Ishikawa (cell line): ENCODE measurements at regions not wholly inside any gene's neighbourhood (a gene's known extent, or its start where the extent isn't known, plus 50 kb on each side); places are given as distances from the start of the nearest gene placed in this dataset.

ENCODE experiments used
- CEBPB ChIP-seq: IDR thresholded peaks from 2 replicates; pipeline ENCODE4 v1.6.1; 2012
- CREB1 ChIP-seq: IDR thresholded peaks from 2 replicates; pipeline ENCODE4 v1.6.1; 2012; ENCODE audit warnings: low read depth
- EGR1 ChIP-seq: IDR thresholded peaks from 2 replicates; pipeline ENCODE4 v1.6.1; 2012
- EP300 ChIP-seq: IDR thresholded peaks from 2 replicates; pipeline ENCODE4 v1.6.1; 2012; ENCODE audit warnings: borderline replicate concordance
- FOXM1 ChIP-seq: IDR thresholded peaks from 2 replicates; pipeline ENCODE4 v1.6.1; 2012; ENCODE audit warnings: low read depth, borderline replicate concordance
- MAX ChIP-seq: IDR thresholded peaks from 2 replicates; pipeline ENCODE4 v1.6.1; 2012
- NFIC ChIP-seq: IDR thresholded peaks from 2 replicates; pipeline ENCODE4 v1.6.1; 2012
- RAD21 ChIP-seq: IDR thresholded peaks from 2 replicates; pipeline ENCODE4 v1.6.1; 2012; ENCODE audit warnings: low read depth
- REST ChIP-seq: IDR thresholded peaks from 2 replicates; pipeline ENCODE4 v1.6.1; 2012; ENCODE audit warnings: low read depth, mild to moderate bottlenecking
- TAF1 ChIP-seq: IDR thresholded peaks from 2 replicates; pipeline ENCODE4 v1.6.1; 2012; ENCODE audit warnings: low read depth, mild to moderate bottlenecking
- TCF12 ChIP-seq: IDR thresholded peaks from 2 replicates; pipeline ENCODE4 v1.6.1; 2012; ENCODE audit warnings: low read depth
- TEAD4 ChIP-seq: IDR thresholded peaks from 2 replicates; pipeline ENCODE4 v1.6.1; 2012
- YY1 ChIP-seq: IDR thresholded peaks from 2 replicates; pipeline ENCODE4 v1.6.1; 2012; ENCODE audit warnings: low read depth
- ZBTB7A ChIP-seq: IDR thresholded peaks from 2 replicates; pipeline ENCODE4 v1.6.1; 2012; ENCODE audit warnings: low read depth
- TF ChIP-seq, protein P1 (sequence below): IDR thresholded peaks from 2 replicates; pipeline ENCODE4 v1.6.1; 2012

DNA sequence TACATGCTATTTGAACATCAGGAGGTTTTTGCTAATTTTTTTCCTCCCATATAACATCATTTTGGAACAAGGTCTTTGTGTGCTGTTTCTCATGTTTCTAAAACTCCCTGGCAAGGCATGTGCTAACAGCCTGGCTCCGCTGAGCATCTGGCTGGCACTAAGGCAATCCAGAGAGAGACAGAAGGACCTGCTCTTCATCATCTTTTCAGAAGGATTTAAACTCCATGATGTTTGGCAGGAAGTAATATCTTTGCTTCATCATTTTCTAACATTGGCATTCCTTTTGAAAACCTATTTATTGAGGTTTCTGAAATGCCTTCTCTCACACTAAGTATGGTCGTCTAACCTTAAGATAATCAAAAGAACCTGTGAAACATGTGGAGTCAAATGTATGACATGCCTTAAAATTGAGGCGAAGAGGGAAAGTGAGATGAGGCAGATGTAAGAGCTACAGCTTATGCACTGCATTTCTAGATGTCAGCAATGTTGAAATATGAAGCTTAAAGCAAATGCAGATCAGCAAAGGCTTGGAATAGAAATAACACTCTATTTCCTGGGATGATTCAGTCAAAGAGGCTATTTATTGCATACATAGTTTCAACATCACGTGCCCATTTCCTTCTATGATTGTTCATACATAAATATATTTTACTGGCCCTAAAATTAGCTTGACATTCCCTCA, 592.0 kb downstream of the ZNF385D start:
- TF ChIP-seq TCF12: no peak
- TF ChIP-seq CEBPB: no peak
- TF ChIP-seq MAX: no peak
- TF ChIP-seq EGR1: no peak
- TF ChIP-seq YY1: no peak
- no peak for TF ChIP-seq REST
- TF ChIP-seq TAF1: no peak
- no peak for TF ChIP-seq TEAD4
- TF ChIP-seq EP300: no peak
- TF ChIP-seq CREB1: no peak
- TF ChIP-seq, protein P1, sequence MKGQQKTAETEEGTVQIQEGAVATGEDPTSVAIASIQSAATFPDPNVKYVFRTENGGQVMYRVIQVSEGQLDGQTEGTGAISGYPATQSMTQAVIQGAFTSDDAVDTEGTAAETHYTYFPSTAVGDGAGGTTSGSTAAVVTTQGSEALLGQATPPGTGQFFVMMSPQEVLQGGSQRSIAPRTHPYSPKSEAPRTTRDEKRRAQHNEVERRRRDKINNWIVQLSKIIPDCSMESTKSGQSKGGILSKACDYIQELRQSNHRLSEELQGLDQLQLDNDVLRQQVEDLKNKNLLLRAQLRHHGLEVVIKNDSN: no peak

GRCh38 chr3:21154911-21155310, 596.1 kb downstream of the ZNF385D start:
- no peak for TF ChIP-seq REST
- no peak for TF ChIP-seq CREB1
- no peak for TF ChIP-seq TCF12
- TF ChIP-seq RAD21: no peak
- TF ChIP-seq TAF1: no peak
- no peak for TF ChIP-seq NFIC
- TF ChIP-seq MAX: no peak
- no peak for TF ChIP-seq ZBTB7A
- TF ChIP-seq YY1: no peak

DNA sequence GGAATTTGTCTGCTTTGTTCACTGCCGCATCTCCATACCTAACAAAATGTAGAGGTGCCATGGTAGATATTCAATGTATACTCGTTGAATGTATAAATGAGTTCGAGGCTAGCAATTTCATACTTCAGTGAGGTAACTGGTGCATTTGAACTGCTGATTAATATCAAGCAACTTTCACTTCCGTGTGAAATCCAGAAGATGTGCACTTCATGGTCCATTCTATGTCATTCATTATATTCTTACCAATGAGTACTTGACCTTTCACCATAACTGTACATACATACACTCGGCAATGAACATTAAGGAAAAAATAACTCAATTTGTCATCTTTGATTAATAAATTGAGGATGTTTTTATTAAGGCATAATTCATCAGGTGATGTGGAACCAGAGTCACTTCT, 598.5 kb downstream of the ZNF385D start:
- TF ChIP-seq REST (no peak), EP300 (no peak), FOXM1 (no peak), NFIC (no peak), MAX (no peak), RAD21 (no peak), CREB1 (no peak), TCF12 (no peak), YY1 (no peak), TAF1 (no peak), ZBTB7A (no peak)
- TF ChIP-seq, protein P1: no peak

DNA sequence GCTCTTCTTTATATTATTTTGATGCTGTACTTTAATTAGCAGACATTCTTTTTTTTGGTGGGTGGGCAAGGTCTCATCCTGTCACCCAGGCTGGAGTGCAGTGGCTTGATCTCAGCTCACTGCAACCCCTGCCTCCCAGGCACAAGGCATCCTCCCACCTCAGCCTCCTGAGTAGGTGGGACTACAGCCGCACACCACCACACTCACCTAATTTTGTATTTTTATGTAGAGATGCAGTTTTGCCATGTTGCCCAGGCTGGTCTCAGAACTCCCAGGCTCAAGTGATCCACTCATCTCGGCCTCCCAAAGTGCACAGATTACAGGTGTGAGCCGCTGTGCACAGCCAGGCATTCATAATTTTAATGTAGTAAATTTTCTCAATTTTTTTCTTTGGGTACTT, 608.1 kb downstream of the ZNF385D start:
- TF ChIP-seq YY1 (no peak), RAD21 (no peak), ZBTB7A (no peak), EP300 (no peak), TCF12 (no peak), MAX (no peak)
